Nucleus accumbens (tissue), 56 donors: ENCODE measurements at regions not wholly inside any gene's neighbourhood (a gene's known extent, or its start where the extent isn't known, plus 50 kb on each side); places are given as distances from the start of the nearest gene placed in this dataset.
A peak's percentile ranks its signal among the peaks of the same experiment; 100 is the strongest.

Experiments
- DNase-seq, 56 donors: peaks; one replicate each; lab custom pipeline; 2025; lab: John Stamatoyannopoulos, UW

- no peak for DNase-seq
These were observed 68.7 kb upstream of the TMPO start for GRCh38 chr12:98446682-98447081.

GRCh38 chr12:98449584-98449983 is 65.8 kb upstream of the TMPO start:
- no peak for DNase-seq

GRCh38 chr12:98453070-98453469 is 62.3 kb upstream of the TMPO start:
- DNase-seq, result peak in 10 of 56 donors; percentile 2 to 25 (median 16)

DNA sequence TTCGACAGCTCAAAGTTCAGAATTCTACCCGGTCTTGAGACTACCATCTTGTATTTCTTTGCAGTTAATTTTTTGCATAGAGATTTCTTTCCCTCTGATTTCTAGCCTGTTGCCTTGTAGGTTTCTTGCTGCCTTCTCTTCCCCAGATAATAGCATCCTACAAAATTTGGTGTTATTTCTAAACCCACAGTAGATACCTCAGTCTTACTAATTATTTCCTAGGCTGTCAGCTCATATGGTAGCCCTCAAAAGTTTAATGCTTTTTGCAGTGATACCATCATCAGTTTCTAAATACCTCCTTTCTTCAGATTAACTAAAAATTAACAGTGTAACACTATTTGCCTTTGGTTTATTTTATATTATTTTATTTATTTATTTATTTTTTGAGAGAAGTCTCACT is 61.9 kb upstream of the TMPO start:
- DNase-seq, result no peak

- DNase-seq, result no peak
These were observed 59.3 kb upstream of the TMPO start for GRCh38 chr12:98456041-98456440.

GRCh38 chr12:98456576-98457573 is 58.5 kb upstream of the TMPO start:
- peak in 8 of 56 donors; percentile 2 to 35 (median 9) for DNase-seq

GRCh38 chr12:98464190-98464589 is 51.2 kb upstream of the TMPO start:
- peak in 1 of 56 donors; percentile 5 for DNase-seq

- no peak for DNase-seq
These were observed 49.9 kb upstream of the TMPO start for GRCh38 chr12:98465505-98465904.
